ENCODE measurements at regions not wholly inside any gene's neighbourhood (a gene's known extent, or its start where the extent isn't known, plus 50 kb on each side); places are given as distances from the start of the nearest gene placed in this dataset.

DNA sequence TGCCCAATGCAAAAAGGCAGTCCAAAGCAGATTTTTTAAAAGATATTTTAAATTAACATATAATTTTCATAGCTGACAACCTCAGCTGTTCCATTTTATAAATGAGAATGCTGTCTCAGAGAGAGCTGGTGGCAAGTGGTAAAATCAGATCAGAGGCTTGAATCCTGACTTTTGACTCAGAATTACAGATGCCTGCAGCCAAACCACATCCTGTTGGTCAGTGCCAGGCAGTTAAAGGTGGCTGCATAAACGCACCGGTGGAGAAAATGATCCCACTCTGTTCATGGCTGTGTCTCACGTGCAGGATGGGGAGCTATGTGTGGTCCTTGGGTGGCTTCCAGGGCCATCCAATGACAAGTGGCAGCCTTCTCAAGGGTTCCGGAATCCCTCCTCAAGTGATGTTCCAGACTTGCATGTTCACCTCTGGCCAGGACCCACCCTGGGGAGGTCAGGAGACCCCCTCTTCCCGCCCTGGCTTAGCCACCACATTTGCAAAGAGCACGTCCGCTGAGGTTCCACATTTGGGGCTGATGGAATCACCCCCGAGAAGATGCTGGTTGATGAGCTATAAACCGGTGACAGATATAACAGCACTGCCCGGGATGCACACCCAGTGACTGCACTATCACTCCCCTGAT lies 155.5 kb downstream of the SHANK2 start:
- CTCF ChIA-PET, result no interaction called here
- Histone ChIP-seq H3K4me2 (ENCODE audit: insufficient read depth, low read length) (no peak overlapping the region), H2AFZ (ENCODE audit: low read depth, low read length) (no peak overlapping the region), H3K4me3 (replicated peaks in 1 of 3; ENCODE audit: insufficient read depth in 1 of 3, low read depth in 1 of 3, low read length in 3 of 3) (no peak overlapping the region), H3K9ac (replicated peaks; ENCODE audit: extremely low read depth, insufficient read depth, low read length) (no peak overlapping the region), H3K4me1 (ENCODE audit: control insufficient read depth, extremely low read depth, insufficient read depth, low read length) (no peaks in the 10 kb centered on the region), H3K79me2 (ENCODE audit: control insufficient read depth, insufficient read depth, low read length) (no peaks in the 10 kb centered on the region), H4K20me1 (replicated peaks; ENCODE audit: control insufficient read depth, extremely low read depth, insufficient read depth, low read length) (no peaks in the 10 kb centered on the region), H3K27ac (ENCODE audit: insufficient read depth, low read depth, low read length) (no peak overlapping the region), H3K36me3 (ENCODE audit: control insufficient read depth in 2 of 2, extremely low read depth in 1 of 2, insufficient read depth in 2 of 2, low read length in 2 of 2) (no peaks in the 10 kb centered on the region), H3K27me3 (ENCODE audit: control insufficient read depth in 2 of 2, insufficient read depth in 2 of 2, low read length in 2 of 2) (no peaks in the 10 kb centered on the region), H3K9me3 (replicated peaks; ENCODE audit: control insufficient read depth, insufficient read depth, low read length) (no peaks in the 10 kb centered on the region), H3K9me1 (replicated peaks; ENCODE audit: control insufficient read depth, extremely low read depth, insufficient read depth, low read length) (no peaks in the 10 kb centered on the region)
- dilution Hi-C loops (cut with MboI; ENCODE audit: extremely low pct_ligation_motif_present, low sequenced_read_pairs) (no loop called here), intact Hi-C loops (cut with micrococcal nuclease) (no loop called here)
- POLR2A ChIA-PET, result no interaction called here
- no TSS peak for BruUV-seq (replicated peaks)
- no peak for DNase-seq (ENCODE audit: low read depth, low spot score)
- FAIRE-seq, result no peak
- TF ChIP-seq FOS (IDR thresholded peaks at IDR 0.05; ENCODE audit: borderline replicate concordance, insufficient read depth, low read length) (no peak), POLR2AphosphoS5 (IDR thresholded peaks at IDR 0.05; ENCODE audit: insufficient read depth, low read depth, low read length) (no peak), JUN (IDR thresholded peaks at IDR 0.05; ENCODE audit: borderline replicate concordance, insufficient read depth, insufficient read length, low read depth) (no peak), EZH2 (IDR thresholded peaks at IDR 0.05; ENCODE audit: borderline replicate concordance, low read depth, low read length, severe bottlenecking) (no peak), POLR2A (IDR thresholded peaks at IDR 0.05; ENCODE audit: low read depth, low read length) (no peak), GATA2 (IDR thresholded peaks at IDR 0.05; ENCODE audit: insufficient read depth, insufficient read length, low read depth, low read length) (no peak), MYC (IDR thresholded peaks at IDR 0.05; ENCODE audit: low read depth, low read length) (no peak)
- TF ChIP-seq, protein P1, sequence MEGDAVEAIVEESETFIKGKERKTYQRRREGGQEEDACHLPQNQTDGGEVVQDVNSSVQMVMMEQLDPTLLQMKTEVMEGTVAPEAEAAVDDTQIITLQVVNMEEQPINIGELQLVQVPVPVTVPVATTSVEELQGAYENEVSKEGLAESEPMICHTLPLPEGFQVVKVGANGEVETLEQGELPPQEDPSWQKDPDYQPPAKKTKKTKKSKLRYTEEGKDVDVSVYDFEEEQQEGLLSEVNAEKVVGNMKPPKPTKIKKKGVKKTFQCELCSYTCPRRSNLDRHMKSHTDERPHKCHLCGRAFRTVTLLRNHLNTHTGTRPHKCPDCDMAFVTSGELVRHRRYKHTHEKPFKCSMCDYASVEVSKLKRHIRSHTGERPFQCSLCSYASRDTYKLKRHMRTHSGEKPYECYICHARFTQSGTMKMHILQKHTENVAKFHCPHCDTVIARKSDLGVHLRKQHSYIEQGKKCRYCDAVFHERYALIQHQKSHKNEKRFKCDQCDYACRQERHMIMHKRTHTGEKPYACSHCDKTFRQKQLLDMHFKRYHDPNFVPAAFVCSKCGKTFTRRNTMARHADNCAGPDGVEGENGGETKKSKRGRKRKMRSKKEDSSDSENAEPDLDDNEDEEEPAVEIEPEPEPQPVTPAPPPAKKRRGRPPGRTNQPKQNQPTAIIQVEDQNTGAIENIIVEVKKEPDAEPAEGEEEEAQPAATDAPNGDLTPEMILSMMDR (IDR thresholded peaks at IDR 0.05; ENCODE audit: extremely low read depth in 1 of 2, insufficient read depth in 1 of 2, low read depth in 1 of 2, low read length in 2 of 2), result no peak
- TF ChIP-seq, protein P2, sequence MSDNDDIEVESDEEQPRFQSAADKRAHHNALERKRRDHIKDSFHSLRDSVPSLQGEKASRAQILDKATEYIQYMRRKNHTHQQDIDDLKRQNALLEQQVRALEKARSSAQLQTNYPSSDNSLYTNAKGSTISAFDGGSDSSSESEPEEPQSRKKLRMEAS (IDR thresholded peaks at IDR 0.05; ENCODE audit: insufficient read depth, insufficient read length), result no peak

All from endothelial cell of umbilical vein (primary cell).